Glutamatergic neuron (in vitro differentiated cells): ENCODE measurements at regions not wholly inside any gene's neighbourhood (a gene's known extent, or its start where the extent isn't known, plus 50 kb on each side); places are given as distances from the start of the nearest gene placed in this dataset.

Experiments used
- DNase-seq: peaks from one replicate; pipeline ENCODE4 v3.0.0; 2022
- H3K27ac Mint-ChIP-seq: one replicate; pipeline ENCODE4 v1.8.0; 2020; ENCODE audit warnings: mild to moderate bottlenecking, mixed read lengths, inconsistent platforms; ENCODE audit not compliant: unreplicated experiment
- H3K27me3 Mint-ChIP-seq: one replicate; pipeline ENCODE4 v1.8.0; 2020; ENCODE audit warnings: mild to moderate bottlenecking, moderate library complexity, mixed read lengths, inconsistent platforms; ENCODE audit not compliant: unreplicated experiment
- H3K36me3 Mint-ChIP-seq: one replicate; pipeline ENCODE4 v1.8.0; 2020; ENCODE audit warnings: mild to moderate bottlenecking, mixed read lengths, inconsistent platforms; ENCODE audit not compliant: unreplicated experiment
- H3K4me1 Mint-ChIP-seq: one replicate; pipeline ENCODE4 v1.8.0; 2020; ENCODE audit warnings: mild to moderate bottlenecking, low read depth, mixed read lengths, inconsistent platforms; ENCODE audit not compliant: unreplicated experiment
- H3K4me3 Mint-ChIP-seq: one replicate; pipeline ENCODE4 v1.8.0; 2020; ENCODE audit warnings: mild to moderate bottlenecking, mixed read lengths, inconsistent platforms; ENCODE audit not compliant: unreplicated experiment
- H3K9me3 Mint-ChIP-seq: one replicate; pipeline ENCODE4 v1.8.0; 2020; ENCODE audit warnings: mild to moderate bottlenecking, moderate library complexity, mixed read lengths, inconsistent platforms; ENCODE audit not compliant: unreplicated experiment
- CTCF ChIP-seq: fragments of 200-600 bp; sonication (generic); IDR thresholded peaks from one replicate; pipeline ENCODE4 v1.5.0; 2021; ENCODE audit not compliant: partially characterized antibody, unreplicated experiment

DNA sequence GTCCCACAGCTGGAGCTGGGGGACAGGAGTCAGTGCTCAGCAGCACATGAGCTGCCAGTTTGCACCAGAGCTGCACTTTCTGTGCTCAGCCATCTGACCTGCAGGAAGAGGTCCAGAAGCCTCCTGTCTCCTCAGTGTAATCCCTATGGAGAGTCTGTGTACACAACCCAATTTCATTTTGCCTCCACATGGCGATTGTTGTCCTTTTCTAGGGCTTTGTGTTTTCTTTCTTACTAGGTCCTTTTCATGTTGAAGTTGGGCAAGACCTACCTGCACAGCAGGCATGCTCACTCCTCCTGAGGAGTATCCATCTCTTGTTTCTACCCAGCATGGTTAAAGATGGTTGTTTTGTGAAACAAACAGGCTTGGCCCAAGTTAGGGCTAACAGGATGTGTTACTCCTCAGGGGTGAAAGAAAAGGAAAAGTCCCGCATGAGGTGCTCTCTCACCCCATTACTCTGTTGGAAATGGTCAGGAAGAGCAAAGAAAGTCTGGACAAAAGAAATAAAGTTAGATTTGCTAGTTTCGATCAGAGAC is 273.0 kb downstream of the TMEM167A start:
- Mint-ChIP-seq H3K4me1 (peaks cover 5% of the 10 kb centered on the region), H3K9me3 (no peaks in the 10 kb centered on the region), H3K36me3 (no peaks in the 10 kb centered on the region), H3K27me3 (no peaks in the 10 kb centered on the region), H3K27ac (no peak overlapping the region), H3K4me3 (no peak overlapping the region)
- DNase-seq = no peak
- no peak for TF ChIP-seq CTCF

DNA sequence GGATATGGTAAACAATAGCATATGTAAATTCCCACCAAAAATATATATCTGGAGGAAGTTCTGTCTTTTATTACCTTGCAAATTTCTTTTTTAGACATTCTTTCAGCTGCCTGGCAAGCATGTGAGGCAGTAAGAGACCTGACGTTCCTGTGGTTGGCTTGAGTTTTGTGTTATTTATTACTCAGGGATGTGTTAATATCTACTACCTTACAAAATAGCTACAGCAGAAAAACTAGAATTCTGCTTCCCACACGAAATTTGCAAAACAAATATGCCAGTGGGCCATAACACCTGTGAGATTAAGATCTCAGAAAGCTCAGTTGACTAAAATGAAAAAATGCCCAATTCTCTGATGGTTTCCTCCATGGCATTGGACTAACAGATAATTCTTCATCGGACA is 274.2 kb downstream of the TMEM167A start:
- no peak for DNase-seq
- TF ChIP-seq CTCF = no peak
- Mint-ChIP-seq H3K9me3 (no peaks in the 10 kb centered on the region), H3K4me1 (peaks cover 5% of the 10 kb centered on the region), H3K36me3 (no peaks in the 10 kb centered on the region), H3K27ac (no peak overlapping the region), H3K4me3 (no peak overlapping the region), H3K27me3 (no peaks in the 10 kb centered on the region)

- no peak overlapping the region for H3K27ac Mint-ChIP-seq
- H3K4me1 Mint-ChIP-seq = peaks cover 5% of the 10 kb centered on the region
- no peaks in the 10 kb centered on the region for H3K27me3 Mint-ChIP-seq
- H3K4me3 Mint-ChIP-seq = no peak overlapping the region
- H3K9me3 Mint-ChIP-seq = no peaks in the 10 kb centered on the region
- no peak for TF ChIP-seq CTCF
- H3K36me3 Mint-ChIP-seq = no peaks in the 10 kb centered on the region
- DNase-seq = no peak
Measured at GRCh38 chr5:82800826-82801225, 276.4 kb downstream of the TMEM167A start.

GRCh38 chr5:82799361-82800077 is 277.7 kb downstream of the TMEM167A start:
- TF ChIP-seq CTCF = peak; percentile 22

GRCh38 chr5:82798676-82799075 is 278.5 kb downstream of the TMEM167A start:
- no peak for DNase-seq
- Mint-ChIP-seq H3K4me3 (no peak overlapping the region), H3K27me3 (peaks cover 2% of the 10 kb centered on the region), H3K4me1 (peaks cover 5% of the 10 kb centered on the region), H3K36me3 (no peaks in the 10 kb centered on the region), H3K9me3 (no peaks in the 10 kb centered on the region), H3K27ac (no peak overlapping the region)
- TF ChIP-seq CTCF = no peak

More at GRCh38 chr5:82799361-82800077, 277.7 kb downstream of the TMEM167A start:
- no peak for DNase-seq
- no peaks in the 10 kb centered on the region for H3K27me3 Mint-ChIP-seq
- H3K4me3 Mint-ChIP-seq = no peak overlapping the region
- no peaks in the 10 kb centered on the region for H3K9me3 Mint-ChIP-seq
- H3K27ac Mint-ChIP-seq = no peak overlapping the region
- H3K36me3 Mint-ChIP-seq = no peaks in the 10 kb centered on the region
- peaks cover 5% of the 10 kb centered on the region for H3K4me1 Mint-ChIP-seq
